ENCODE measurements at regions not wholly inside any gene's neighbourhood (a gene's known extent, or its start where the extent isn't known, plus 50 kb on each side); places are given as distances from the start of the nearest gene placed in this dataset.

DNA sequence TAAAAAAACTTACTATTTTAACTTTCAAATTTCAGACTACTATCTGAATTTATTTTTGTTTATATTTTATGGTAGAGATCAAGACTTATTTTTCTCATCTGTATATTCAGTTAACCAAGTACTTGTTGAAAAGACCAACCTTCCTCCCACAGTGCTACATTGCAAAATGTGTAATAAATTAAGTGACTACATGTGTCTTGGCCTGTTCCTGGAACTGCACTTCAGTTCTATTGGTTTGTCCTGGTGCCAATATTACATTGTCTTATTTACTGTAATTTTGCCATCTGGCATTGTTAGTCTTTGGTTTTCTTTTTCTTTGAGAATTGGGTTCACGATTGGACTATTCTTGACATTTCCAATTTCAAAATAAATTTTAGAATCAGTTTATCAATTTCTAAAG, 138.4 kb upstream of the KCNMB2 start:
- TF ChIP-seq ZNF124 (CRISPR knock-in tag; IDR thresholded peaks at IDR 0.05) (no peak), ZNF788 (CRISPR knock-in tag; IDR thresholded peaks at IDR 0.05; ENCODE audit: borderline replicate concordance) (no peak), U2AF1 (optimal IDR thresholded peaks at IDR 0.05; ENCODE audit: low read depth, low read length) (no peak), ZNF335 (CRISPR knock-in tag; IDR thresholded peaks at IDR 0.05) (no peak), POLR2A (IDR thresholded peaks at IDR 0.05; ENCODE audit: insufficient read depth in 1 of 2, low read depth in 2 of 2, low read length in 2 of 2) (no peak), EEA1 (CRISPR knock-in tag; IDR thresholded peaks at IDR 0.05; ENCODE audit: borderline replicate concordance) (no peak)
- TF ChIP-seq, protein P1, sequence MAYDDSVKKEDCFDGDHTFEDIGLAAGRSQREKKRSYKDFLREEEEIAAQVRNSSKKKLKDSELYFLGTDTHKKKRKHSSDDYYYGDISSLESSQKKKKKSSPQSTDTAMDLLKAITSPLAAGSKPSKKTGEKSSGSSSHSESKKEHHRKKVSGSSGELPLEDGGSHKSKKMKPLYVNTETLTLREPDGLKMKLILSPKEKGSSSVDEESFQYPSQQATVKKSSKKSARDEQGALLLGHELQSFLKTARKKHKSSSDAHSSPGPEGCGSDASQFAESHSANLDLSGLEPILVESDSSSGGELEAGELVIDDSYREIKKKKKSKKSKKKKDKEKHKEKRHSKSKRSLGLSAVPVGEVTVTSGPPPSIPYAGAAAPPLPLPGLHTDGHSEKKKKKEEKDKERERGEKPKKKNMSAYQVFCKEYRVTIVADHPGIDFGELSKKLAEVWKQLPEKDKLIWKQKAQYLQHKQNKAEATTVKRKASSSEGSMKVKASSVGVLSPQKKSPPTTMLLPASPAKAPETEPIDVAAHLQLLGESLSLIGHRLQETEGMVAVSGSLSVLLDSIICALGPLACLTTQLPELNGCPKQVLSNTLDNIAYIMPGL (CRISPR knock-in tag; IDR thresholded peaks at IDR 0.05; ENCODE audit: borderline replicate concordance in 1 of 2, low read depth in 1 of 2): no peak
